Mammary epithelial cell (primary cell): ENCODE measurements at regions not wholly inside any gene's neighbourhood (a gene's known extent, or its start where the extent isn't known, plus 50 kb on each side); places are given as distances from the start of the nearest gene placed in this dataset.

ENCODE experiments used
- EZH2 ChIP-seq: IDR thresholded peaks from 2 replicates; pipeline ENCODE4 v1.6.1; 2012; ENCODE audit warnings: low read length, inconsistent platforms, borderline replicate concordance
- TF ChIP-seq, protein P1 (sequence below), 2 donors: IDR thresholded peaks in 1 of 2; conservative IDR thresholded peaks in 1 of 2; 2 replicates each; pipeline ENCODE4 v1.5.1; 2011 to 2012; ENCODE audit warnings: inconsistent platforms in 2 of 2, low read length in 2 of 2, mild to moderate bottlenecking in 2 of 2, control low read depth in 1 of 2, low read depth in 1 of 2; ENCODE audit not compliant: insufficient read depth in 1 of 2; ENCODE audit errors: extremely low read depth in 1 of 2

DNA sequence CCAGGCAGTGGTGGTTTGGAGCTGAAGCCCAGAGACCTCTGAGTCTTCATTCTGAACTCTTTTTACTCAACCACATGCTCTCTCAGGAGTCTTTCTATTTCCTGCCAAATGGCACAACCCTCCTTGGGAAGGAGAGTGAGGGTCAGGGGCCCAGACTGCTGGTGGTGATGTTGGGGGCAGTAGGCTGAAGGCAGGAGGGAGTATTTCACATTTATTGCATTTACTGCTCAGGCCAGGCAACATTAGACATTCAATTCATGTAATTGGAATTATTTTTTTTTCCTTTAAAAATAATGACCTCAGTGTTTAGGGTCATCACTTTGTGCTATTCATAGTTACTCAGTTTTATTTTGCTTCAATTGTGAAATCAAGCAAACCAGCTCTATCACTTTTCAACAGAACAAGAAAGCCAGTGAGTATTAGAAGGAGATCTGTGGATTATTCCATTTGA, 311.3 kb upstream of the NT5C1B start:
- TF ChIP-seq, protein P1, sequence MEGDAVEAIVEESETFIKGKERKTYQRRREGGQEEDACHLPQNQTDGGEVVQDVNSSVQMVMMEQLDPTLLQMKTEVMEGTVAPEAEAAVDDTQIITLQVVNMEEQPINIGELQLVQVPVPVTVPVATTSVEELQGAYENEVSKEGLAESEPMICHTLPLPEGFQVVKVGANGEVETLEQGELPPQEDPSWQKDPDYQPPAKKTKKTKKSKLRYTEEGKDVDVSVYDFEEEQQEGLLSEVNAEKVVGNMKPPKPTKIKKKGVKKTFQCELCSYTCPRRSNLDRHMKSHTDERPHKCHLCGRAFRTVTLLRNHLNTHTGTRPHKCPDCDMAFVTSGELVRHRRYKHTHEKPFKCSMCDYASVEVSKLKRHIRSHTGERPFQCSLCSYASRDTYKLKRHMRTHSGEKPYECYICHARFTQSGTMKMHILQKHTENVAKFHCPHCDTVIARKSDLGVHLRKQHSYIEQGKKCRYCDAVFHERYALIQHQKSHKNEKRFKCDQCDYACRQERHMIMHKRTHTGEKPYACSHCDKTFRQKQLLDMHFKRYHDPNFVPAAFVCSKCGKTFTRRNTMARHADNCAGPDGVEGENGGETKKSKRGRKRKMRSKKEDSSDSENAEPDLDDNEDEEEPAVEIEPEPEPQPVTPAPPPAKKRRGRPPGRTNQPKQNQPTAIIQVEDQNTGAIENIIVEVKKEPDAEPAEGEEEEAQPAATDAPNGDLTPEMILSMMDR (conservative IDR thresholded peaks at IDR 0.05 in 1 of 2, IDR thresholded peaks at IDR 0.05 in 1 of 2; ENCODE audit: extremely low read depth in 1 of 2, insufficient read depth in 1 of 2, low read depth in 1 of 2, low read length in 2 of 2) = no peak
- TF ChIP-seq EZH2 = no peak
